RKO (cell line): ENCODE measurements at regions not wholly inside any gene's neighbourhood (a gene's known extent, or its start where the extent isn't known, plus 50 kb on each side); places are given as distances from the start of the nearest gene placed in this dataset.
A peak's percentile ranks its signal among the peaks of the same experiment; 100 is the strongest.

Source experiments
- DNase-seq: peaks from one replicate; pipeline ENCODE4 v3.0.0-alpha.2; 2016; ENCODE audit warnings: low spot score

DNA sequence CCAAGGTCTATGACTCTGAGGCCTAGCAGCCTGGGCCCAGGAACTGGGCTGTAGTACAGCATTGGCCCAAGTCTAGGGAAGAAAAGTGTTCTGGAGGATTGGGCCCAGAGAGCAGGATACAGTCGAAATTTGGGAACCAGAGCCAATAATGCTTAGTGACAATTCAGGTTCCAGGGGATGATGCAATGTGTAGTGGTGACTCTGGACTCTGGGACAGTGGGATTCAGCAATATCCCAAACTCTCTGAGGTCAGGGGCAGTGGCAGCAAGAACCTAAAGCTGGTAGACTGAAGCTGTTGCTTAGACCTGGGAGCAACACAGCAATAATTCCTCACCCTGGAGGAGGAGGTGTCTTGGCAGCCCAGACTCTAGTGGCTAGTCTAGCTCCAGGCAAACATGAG lies 545.5 kb upstream of the ARGLU1 start:
- DNase-seq: no peak

DNA sequence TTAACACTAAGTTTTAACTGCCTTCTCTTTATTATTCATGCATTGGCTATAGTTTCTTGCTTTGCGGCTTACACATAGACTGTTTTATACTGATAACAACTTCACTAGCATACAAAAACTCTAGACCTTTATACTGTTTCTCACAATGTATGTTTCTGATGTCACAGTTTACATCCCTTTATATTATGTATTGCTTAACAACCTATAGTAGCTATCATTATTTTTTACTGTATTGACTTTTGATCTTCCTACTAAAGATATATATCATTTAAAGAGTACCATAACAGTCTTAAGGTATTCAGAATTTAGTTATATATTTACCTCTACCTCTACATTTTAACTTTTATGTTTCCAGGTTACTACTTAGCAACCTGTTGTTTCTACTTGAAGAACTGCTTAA lies 543.3 kb upstream of the ARGLU1 start:
- DNase-seq: no peak

DNA sequence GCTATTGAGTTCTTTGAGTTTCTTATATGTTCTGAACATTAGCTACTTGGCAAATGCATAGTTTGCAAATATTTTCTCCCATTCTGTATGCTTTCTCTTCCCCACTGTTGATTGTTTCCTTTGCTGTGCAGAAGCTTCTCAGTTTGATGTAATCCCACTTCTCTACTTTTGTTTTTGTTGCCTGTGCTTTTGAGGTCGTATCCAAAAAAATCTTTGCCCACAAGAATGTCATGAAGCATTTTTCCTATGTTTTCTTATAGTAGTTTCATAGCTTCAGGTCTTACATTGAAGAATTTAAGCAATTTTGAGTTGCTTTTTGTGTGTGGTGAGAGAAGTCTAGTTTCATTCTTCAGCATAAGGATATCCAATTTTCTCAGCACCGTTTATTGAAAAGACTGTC lies 536.7 kb upstream of the ARGLU1 start:
- no peak for DNase-seq

DNA sequence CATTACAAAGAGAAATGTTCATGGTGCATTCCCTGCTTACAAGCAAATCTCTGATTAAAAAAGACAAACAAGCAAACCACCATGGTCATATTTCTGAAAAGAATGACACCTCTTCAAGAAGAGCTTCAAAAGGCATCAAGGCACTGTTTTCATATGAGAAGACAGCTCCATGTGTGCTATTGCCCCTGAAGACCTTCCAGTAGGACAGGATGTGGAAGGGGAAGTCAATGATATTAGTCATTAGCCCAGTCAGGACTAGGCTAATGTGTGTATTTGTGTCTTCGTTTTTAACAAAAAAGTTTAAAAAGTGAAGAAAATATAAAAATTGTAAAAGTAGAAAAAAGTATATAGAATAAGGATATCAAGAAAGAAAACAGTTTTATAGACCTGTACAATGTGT lies 534.7 kb upstream of the ARGLU1 start:
- peak; percentile 19 for DNase-seq

DNA sequence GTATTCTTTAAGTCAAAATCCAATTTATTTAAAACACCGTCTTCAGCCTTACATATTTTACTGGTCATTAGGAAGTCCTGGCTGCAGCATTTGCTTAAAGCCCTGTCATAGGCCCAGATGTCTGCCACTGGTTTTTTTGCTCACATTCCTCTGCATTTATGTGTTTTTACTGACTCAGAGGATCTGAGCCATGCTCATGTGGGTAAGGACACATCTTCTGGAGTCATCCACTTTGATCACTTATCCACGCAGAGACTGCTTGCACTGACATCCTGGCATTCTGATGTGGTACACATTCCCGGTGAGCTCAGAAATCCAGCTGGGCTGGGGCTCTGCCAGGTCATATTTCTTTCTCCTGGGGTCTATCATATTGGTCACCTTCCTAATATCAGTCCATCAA lies 531.7 kb upstream of the ARGLU1 start:
- DNase-seq: peak; percentile 99

DNA sequence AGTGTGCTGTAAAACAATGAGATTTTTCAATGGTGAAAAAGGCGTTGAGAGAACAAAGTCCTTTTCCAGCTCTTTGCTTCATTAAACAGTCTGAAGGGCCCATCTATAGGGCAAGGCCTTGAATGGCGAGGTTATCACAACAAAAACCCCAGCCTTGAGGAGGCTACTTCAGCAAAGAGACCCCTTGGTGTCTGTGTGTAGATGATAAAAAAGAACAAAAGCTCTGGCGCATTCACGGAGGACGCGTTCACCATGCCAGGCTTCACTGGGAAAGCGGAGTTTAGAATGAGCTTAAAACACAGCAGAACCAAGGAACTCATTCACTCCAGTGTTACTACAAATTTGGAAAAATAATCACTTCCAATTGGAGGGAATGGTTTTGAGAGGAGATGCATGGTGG lies 530.0 kb upstream of the ARGLU1 start:
- no peak for DNase-seq

DNA sequence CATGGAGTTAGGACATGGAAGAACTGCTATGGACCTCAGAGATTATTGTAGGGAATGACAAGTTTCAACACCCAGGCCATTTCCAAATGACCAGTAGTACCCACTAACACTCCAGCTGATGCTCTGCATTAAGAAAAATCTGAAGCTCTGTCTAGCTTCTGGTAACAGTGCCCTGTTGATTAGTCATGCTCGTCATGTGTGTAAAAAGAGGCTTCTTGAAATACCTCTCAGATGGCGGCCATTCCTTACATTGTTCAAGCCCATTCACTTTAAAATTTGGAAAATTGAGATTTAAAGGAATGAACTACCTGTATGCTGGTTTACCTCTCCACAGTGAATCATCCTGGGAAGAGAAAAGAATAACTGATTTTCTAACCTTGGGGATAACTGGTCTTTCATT lies 527.9 kb upstream of the ARGLU1 start:
- no peak for DNase-seq

DNA sequence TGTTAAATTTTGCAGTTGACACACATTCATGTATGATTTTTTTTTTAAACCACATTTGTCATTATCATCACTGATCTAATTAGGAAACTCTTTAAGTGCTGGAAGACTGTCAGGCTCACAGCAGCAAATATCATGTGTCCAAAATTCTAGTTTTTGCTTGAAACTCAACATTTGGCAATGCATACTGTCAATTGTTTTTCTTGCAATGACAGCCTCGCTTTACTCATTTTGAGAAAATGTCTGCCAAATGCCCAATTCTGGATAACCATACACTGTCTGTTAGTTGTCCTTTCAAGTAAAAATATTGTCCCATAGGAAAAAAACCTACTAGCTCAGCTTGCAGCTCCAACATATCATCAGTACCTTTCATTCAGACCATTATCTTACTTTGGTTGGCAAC lies 523.9 kb upstream of the ARGLU1 start:
- DNase-seq: no peak

DNA sequence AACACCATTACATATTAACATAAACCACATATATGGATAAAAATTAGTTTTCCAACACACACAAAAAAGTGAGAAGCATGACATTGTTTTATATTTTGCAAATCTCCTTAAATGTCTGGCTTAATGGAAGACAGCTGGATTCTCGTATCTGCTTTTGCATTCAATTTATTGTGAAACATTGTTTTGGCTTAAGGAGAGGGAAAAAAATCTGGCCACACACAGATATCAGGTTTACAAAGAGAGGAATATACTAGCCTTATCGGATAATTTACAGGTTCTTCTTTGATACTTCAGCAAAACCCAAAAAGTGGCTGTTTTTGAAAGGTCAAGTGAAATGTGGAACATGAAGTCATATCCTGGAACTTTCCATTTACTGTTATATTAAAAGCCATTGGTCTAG lies 523.5 kb upstream of the ARGLU1 start:
- DNase-seq: no peak

DNA sequence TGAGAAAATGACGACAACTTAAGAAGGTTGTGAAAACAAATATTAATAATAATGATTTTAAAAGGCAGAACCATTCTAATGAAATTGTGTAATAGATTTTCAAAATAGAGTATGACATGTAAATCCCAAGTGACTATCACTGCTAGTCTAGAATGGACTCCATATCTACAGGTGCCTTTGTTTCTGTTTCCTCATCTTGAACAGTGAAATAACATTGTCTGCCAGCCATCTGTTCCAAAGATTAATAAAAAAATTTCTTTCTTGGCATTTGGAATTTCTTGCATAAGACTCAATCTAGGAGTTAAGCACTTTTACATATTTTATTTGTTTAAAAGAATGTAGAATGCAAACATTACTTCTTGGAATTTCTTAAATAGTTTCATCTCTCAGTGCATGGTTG lies 520.1 kb upstream of the ARGLU1 start:
- DNase-seq: no peak

DNA sequence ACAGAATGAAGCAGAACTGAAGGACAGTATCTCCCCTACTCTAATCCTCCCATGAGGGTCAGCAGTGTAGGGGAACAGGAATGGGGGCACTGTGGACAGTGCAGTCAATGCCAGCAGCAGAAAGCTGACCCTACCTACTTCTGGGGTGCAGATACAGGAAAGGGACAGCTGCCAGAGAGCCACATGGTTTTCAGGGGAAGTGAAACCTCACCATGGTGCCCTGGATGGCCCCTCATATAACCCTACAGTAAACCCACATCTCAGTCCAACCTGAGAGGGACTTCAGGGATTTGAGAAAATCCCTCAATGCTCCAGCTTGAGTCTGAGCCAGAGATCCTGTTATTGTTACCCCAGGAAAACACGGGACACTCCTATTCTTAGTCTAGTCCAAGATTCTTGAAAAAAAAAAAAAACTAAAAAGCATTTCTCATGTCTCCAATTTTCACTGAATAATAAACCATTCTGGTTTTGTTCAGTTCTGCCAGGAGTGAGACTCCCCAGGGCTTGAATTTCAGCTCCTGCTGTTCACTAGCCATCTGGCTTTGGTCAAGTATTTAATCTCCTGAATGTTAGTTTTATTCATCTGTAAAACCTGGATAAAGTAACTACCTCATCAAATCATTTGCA lies 511.6 kb upstream of the ARGLU1 start:
- DNase-seq: no peak

DNA sequence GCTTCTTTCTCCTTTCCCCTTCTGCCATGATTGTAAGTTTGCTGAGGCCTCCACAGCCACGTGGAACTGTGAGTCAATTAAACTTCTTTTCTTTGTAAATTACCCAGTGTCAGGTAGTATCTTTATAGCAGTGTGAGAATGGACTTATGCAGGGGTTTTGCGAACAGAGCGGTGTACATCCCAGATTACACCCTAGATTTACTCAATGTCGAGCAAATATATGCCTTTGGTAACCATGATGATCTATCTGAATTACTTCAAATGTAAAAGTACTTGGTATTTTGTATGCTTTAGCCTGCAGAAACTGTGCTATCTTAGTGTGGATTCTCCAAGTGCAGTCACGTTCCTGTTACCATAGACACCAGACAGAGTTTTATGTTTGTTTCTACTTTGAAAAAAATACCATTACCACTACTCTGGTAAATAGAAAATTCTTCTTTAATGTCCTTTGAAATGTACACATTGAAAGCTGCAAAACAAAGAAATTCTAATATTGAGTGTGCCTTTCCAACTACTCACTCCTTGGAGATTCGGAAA lies 510.4 kb upstream of the ARGLU1 start:
- no peak for DNase-seq

DNA sequence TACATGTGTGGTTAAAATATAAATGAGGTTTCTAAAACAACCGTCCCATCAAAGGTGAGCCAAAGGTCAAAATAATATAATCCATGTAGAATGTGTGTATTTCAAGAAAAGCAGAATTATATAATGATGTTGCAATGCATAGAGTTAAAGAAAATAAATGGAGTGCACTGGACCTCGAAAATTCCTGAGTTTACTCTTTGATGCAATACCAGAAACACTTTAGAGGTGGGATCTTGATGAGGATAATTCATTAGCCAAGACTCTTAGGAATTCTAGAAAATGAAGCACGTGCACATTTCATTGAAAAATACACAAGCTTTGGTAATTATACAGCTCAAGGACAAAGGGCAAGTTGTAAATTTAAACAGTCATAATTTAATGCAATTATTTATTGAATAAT lies 508.9 kb upstream of the ARGLU1 start:
- DNase-seq: no peak

DNA sequence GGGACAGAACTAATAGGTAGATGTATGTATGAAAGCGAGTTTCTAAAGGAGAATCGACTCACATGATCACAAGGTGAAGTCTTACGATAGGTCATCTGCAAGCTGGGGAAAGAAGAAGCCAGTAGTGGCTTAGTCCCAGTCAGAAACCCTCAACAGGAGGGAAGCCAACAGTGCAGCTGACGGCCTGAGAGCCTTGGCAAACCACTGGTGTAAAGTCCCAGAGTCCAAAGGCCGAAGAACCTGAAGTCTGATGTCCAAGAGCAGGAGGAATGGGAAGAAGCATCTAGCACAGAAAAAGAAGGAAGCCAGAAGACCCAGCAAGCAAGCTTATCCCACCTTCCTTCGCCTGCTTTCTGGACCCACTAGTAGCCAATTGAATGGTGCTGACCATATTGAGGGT lies 507.6 kb upstream of the ARGLU1 start:
- no peak for DNase-seq

DNA sequence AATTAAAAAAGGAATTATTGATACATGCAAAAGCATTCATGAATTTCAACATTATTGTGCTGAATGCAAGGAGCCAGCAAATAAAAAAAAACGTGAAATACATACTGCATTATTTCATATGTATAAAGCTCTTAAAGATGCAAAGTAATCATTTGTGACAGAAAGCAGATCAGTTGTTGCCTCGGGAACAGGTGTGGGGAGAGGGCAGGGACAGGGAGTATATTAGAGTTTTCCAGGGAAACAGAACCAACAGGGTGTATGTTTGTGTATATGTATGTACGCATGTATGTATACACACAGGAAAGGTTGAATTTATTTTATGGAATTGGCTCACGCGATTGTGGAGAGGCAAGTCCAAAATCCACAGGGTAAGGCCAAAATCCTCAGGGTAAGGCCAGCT lies 502.9 kb upstream of the ARGLU1 start:
- no peak for DNase-seq

DNA sequence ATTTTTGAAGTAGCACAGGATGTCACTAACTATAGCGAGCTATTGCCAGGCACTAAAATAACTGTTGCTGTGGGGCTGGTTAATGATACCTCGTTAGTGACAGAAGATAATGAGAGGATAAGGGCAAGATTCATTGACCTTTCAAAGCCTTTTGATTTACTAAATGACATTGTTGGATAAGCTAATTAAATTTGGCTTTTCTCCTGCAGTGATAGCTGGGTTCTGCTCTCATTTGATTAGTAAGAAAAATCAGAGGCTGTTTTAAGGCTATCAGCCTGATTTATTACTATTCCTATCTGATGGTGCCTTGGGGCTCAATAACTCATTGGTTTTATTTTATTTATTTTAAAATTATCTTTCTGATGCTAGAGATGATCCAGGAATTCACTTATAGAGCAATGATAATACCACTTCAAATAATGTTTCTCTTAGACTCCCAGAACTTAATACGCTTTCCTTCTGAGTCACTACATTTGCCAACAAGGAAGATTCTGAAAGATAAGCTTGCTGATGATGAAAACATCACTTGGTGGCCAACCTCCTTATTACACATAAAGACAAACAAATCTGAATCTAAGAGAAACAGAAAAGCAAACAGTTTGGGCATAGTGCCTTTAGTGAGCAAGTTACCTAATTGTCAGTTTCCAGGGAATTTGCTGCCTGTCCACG lies 501.3 kb upstream of the ARGLU1 start:
- no peak for DNase-seq

DNA sequence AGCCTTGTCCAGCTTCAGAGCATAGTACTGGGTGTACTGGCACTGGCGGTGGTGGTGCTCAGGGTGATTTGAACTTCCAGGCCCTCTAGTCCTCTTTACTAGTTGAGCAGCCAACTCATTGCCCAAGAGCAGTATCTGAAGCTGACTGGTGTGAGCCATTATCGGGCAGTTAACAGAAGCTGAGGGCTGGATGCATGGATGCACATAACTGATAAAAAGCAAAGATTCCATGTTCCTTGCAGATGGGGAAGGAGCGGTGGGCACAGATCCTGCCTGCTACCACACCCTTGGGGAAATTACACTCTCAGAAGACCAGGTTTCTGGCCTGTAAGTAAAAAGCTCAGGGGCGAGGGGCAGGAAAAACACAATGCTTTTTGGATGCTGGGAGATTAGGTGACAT lies 499.4 kb upstream of the ARGLU1 start:
- no peak for DNase-seq

DNA sequence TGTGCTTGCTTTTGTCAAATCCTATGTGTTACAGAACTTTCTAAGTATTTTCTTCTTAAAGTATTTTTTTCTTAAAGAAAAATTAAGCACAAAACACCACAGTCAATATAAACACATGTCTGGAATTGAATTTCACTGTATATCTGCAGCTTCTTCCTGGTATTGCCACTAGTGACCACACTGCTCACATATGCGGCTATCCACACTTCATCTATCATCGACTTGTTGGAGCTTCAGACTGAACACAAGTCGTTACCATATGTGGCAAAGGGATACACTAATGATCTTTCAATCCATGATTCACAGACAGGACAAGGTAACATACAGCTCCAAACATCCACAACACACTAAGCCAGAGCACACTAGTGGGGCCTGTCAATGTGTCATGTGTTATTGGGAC lies 498.4 kb upstream of the ARGLU1 start:
- DNase-seq: no peak

DNA sequence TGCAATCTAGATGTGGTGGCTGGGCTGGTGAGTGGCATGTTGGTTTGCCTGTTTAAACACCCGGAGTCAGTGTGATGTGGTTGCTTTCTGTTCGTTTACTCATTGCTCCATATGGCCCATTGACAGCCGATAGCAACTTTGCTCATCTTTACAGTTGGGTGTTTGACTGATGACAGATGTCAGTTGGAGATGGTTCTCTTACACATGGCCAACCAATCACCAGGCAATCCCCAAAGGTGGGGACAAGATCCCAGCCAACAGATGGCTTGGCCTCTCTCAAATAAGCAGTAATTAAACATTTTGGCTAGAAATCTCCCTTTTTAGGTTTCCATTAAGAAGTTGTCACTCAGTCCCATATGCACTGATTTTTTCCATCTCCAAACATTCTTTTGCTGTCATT lies 497.1 kb upstream of the ARGLU1 start:
- DNase-seq: no peak

DNA sequence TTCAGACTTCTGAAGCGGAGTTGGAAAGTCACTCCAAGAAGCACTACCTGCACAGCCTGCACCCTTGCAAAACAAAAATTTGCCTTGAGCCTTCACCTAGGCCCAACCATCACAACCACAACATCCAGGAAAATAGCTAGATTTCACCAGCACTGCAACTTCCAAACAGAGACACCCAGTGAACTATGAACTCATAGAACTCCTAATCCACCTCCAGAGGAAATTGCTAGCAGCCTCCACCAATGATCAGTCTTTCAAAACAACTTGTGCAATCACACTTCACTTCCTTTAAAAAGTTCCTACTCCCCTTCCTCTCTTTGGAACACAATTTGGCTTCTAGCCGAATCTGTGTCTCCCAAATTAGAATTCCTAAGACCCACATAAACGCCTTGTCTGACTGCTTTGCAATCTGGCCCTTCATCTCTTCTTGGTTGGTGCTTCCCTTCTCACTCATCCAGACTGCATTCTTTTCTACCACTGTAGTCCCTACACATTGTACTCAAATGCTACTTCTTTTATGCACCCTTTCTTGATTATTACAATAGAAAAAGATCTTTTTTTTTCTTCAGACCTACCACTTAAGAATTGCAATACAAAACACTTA lies 489.2 kb upstream of the ARGLU1 start:
- no peak for DNase-seq

DNA sequence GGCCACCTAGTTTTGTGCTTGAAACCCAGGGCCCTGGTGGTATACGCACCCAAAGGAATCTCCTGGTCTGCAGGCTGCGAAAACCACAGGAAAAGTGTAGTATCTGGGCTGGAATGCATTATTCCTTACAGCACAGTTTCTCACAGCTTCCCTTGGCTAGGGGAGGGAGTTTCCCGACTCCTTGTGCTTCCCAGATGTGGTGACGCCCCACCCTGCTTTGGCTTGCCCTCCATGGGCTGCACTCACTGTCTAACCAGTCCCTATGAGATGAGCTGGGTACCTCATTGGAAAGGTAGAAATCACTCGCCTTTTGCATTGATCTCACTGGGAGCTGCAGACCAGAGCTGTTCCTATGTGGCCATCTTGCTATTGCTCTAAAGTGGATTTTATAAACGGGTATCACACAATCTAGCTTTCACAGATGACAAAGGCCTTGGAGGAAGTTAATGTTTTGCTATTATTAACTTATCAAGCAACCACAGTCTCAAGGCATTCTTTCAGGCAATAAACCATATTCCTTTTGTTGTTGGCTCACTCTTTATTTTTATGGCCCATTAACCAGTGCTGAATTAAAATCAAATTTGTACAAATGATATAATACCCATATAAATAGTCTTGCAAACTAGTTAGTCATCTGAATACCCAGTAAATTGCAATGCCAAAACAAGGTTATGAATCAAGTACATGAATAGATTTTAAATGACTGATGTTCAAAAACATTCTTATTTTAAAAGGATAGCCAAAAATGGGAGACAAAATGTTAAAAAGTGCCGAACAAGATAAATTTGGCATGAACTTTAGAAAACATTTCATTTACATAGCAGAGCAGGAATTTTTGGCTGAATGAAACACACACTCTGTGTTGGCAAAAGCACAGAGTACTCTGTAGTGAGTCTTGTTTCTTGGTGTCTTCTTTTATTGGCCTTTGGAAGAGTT lies 475.4 kb upstream of the ARGLU1 start:
- DNase-seq: no peak

DNA sequence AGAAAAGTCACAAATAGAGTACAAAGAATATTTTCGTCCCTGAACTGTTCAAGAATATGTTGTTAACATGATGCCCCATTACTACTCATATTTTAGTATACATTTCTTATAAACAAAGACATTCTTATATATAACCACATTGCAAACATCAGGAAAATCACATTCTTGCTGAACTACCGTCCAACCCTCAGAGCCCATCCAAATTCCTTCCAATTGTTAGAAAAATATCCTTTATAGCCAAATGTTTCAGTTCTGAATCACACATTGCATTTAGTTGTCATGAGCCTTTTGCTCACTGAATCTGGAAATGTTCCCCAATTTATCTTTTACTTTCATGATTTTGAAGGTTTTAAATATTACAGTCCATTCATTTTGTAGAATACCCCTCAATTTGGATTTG lies 467.8 kb upstream of the ARGLU1 start:
- DNase-seq: no peak

DNA sequence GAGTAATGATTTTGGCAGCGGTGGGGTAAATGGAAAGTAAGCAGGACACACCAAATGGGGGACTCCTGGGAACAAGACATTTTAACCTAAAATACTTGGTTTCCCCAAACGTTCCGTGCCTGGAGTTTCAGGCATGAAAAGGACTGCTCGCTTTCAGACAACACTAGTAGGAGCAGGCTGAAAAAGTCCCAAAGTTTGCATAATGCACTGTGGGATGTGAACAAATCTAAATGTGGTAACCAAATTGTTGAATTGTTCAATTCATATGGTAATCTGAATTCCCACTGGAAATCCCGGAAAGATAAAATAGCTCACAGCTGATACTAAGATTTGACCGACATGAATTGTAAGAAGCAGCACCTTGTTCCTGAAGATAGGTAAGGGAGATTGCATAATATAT lies 467.2 kb upstream of the ARGLU1 start:
- DNase-seq: no peak
